Eye (tissue), 1 donor: ENCODE measurements at regions not wholly inside any gene's neighbourhood (a gene's known extent, or its start where the extent isn't known, plus 50 kb on each side); places are given as distances from the start of the nearest gene placed in this dataset.

ENCODE experiments used
- DNase-seq: peaks from one replicate; pipeline ENCODE4 v3.0.0-alpha.2; 2015

DNA sequence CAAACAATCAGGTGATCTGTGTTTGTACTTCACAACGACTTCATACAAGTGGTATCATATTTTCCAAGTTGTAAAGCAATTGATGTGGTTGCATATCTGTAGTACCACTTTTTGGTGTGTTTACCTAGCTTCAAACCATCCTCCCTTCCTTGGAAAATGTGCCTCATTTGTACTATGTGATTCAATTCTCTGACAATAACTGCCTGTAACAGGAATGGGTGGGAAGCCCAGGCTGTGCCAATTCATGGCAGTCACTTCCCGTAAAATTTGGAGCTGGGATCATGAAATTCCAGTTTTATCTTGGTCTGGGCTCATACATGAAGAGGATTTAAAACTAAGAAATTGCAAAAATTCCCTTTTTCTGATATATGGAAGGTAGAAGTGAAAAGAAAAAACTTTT lies 250.1 kb downstream of the DIO2 start:
- no peak for DNase-seq

DNA sequence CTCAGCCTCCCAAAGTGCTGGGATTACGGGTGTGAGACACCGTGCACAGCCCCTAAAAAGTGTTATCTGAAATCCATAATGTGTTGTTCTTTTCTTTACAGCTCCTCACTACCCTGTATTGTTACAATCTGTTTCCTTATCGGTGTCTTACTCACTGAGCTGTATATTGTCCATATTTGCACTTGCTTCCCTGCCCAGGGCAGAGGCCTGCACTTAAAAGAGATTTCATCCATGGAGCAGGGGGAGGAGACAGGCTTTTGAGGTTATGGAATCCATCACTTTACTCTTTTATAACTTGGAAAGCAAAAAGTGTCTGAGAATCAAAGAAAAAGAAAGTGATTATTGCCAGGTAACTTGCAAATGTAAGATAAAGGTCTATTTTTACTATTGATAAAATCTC lies 251.0 kb downstream of the DIO2 start:
- DNase-seq: no peak

DNA sequence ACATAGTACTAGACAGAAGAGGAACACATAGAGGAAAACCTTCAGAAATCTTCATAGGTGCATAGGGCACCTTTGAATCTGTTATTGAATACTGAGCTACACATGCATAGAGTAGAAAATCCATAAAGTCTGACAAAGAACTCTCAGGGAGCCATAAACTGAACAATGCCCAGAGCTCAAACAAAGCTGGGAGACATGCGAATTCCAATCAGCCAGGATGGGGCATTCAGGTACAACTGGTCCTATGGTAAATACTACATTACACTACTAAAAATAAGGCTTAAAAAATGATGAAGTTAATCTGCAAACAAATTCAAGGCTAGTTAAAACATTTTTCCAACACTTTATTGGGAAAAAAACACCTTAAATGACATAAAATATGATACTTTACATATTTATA lies 259.7 kb downstream of the DIO2 start:
- DNase-seq: no peak

DNA sequence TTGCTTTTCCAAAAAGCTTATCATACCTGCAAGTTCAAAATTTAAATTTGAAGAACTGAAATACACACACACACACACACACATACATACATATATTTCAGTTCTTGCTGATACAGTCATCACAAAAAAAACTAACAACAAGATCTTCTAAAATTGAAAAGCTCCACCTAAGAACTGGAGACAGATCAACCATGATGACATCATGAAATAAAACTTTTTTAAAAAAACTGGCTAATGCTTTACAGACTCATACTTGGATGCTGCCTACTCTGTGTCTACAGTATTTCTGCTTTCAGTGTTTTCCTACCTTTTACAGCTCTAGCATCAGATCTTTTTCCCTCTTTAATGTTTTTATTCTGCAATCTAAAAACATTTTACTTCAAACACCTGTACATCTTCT lies 261.4 kb downstream of the DIO2 start:
- DNase-seq: no peak

DNA sequence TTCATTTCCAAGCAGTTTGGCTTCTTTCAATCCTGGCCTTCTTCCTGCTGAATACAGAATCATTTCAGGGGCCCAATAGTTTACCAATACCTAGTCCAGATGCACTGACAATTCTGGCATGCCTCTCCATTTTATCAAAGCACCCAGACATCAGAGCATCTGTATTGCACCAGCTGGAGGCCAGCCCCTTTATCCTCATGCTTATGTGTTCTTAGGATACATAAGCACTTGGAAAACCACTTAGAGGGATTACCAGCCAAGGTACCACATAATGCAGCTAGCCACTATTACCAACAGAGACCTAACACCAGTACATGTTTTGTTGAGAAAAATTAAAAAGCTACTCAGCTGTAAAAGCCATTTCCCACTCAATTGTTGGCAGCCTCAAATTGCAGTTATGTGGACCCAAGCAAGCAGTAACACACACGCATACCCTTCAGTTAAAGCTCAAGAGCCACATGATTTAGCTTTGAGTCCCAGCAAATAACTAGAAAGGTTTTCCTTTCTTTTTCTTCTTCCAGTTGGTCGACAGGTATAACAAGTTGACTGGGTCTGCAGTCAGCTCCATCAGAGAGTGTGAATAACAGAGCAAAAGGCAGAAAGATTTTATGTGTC lies 263.8 kb downstream of the DIO2 start:
- DNase-seq: no peak

DNA sequence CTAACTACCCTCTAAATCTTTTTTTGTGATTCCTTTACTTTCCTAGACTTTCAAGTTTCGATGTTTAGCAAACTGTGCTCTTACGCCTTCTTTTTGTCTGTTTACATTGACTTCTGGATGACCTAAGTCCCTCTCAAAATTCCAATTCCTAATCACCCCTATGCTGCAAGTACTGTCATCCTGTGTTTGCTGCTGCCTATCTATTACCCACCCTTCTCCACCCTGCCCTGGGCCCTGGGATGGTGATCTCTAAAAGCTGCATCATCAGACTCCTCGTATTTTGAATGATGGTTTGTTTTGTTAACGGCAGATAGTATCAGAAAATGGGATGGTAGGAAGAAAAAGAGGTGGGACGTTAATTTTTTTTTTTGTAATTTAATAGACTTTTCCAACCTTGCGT lies 272.1 kb downstream of the DIO2 start:
- DNase-seq: no peak

DNA sequence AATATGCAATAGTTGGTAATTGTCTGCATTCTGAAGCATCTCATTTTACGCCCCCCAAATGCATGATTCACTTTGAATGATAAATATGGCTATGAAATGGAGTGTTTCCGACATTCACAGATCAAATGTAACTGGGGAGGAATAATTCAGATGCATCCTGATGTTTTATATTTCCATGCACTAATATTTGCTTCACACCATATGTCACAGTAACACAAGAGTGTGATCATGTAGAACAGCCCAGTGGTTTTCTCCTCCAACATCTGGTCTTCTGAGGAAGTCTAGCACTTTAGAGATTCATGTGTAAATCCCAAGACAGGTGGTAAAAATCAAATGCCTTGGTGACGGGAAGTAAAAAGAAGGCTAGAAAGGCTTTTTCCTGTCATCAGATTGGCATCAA lies 273.1 kb downstream of the DIO2 start:
- no peak for DNase-seq

DNA sequence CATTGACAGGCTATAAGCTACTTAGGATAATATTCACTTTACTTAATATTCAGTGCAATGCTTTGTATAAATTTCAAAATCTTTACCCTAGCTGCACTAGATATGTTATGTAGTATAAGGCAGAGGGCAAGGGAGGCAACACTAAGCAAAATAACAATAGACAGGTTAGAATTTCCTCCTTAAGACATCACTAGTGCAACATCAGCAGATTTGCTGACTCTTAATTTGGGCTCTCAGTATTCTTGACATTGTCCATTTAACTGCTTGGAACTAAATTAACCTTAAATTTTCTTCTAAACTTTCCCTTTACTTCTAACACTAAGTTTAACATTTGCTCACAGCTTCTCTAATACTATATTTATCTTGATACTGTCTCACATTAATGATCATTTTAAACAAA lies 273.9 kb downstream of the DIO2 start:
- DNase-seq: no peak

DNA sequence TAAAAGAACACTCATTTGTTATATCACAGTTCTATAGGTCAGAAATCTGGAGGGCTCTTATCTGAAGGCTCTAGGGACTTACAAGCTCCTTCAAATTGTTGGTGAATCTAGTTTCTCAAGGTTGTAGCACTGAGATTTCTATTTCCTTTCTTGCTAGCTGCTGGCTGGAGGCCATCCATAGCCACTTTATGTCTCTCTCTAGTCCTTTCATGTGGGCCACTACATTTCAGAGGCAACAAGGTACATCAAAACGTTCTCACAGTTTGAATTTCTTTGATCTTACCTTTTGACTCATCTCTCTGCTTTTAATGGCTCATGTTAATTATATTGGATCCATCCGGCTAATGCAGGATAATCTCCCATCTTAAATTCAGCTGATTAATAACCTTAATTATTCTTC lies 286.8 kb downstream of the DIO2 start:
- no peak for DNase-seq

DNA sequence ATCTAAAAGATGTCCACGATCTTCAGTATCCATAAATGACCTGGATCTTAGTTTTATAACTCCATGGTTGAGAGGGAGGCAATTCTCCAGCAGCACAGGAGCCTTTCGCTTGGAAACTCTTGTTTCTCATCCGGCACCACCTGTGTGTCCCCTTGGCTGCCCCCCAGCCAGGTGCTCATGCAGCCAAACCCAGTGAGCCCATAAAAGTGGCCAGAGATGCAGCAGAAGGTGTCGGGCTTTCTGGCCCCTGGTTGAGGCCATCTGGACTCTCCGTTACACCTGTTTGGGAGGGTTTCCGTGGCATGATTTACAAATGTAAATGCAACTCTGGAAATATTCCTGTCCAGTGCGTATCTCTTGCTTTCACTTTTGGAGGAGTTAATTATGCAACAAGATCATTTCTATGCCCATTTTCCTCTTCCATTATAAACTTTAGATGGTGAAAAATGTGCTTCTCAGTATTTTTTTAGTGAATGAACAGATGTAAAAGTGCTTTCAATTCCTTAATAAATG lies 291.1 kb downstream of the DIO2 start:
- DNase-seq: no peak
